Prostate gland (tissue), 2 donors: ENCODE measurements at regions not wholly inside any gene's neighbourhood (a gene's known extent, or its start where the extent isn't known, plus 50 kb on each side); places are given as distances from the start of the nearest gene placed in this dataset.

ENCODE experiments used
- DNase-seq: peaks from one replicate; pipeline ENCODE4 v3.0.0-alpha.2; 2019; ENCODE audit warnings: low spot score
- H3K27ac ChIP-seq, 2 donors: fragments of 200-600 bp; sonication (generic); 2 replicates each; pipeline ENCODE4 v1.5.1; 2017 to 2019
- H3K27me3 ChIP-seq: fragments of 200-600 bp; sonication (generic); replicated peaks from 2 replicates; pipeline ENCODE4 v1.5.1; 2019; ENCODE audit not compliant: insufficient read depth
- H3K36me3 ChIP-seq, 2 donors: fragments of 200-600 bp; sonication (generic); 1 replicate in 1 of 2; 2 replicates in 1 of 2; pipeline versions ENCODE4 v1.5.1 to v1.8.1; 2017 to 2019
- H3K4me1 ChIP-seq: fragments of 200-600 bp; sonication (generic); replicated peaks from 2 replicates; pipeline ENCODE4 v1.5.1; 2019
- H3K4me3 ChIP-seq, 2 donors: fragments of 200-600 bp; sonication (generic); 2 replicates each; pipeline ENCODE4 v1.5.1; 2017 to 2019
- H3K9me3 ChIP-seq: fragments of 200-600 bp; sonication (generic); 2 replicates; pipeline ENCODE4 v1.5.1; 2017
- CTCF ChIP-seq, 4 experiments: fragments of 200-600 bp in 2 of 4; fragments of 450-650 bp in 2 of 4; sonication (generic) in 2 of 4; IDR thresholded peaks; 1 replicate in 3 of 4; 2 replicates in 1 of 4; pipeline ENCODE4 v1.5.1; 2016 to 2019; ENCODE audit warnings: antibody characterized with exemption in 4 of 4, mild to moderate bottlenecking in 2 of 4, moderate library complexity in 2 of 4
- POLR2A ChIP-seq: fragments of 450-650 bp; IDR thresholded peaks from one replicate; pipeline ENCODE4 v1.6.1; 2016; ENCODE audit warnings: antibody characterized with exemption, mild to moderate bottlenecking
- POLR2AphosphoS5 ChIP-seq: sonication (generic); formaldehyde crosslinking; IDR thresholded peaks from one replicate; pipeline ENCODE4 v1.6.1; 2017; ENCODE audit warnings: antibody characterized with exemption
- WGBS: methylation state at CpG from one replicate; pipeline ENCODE4 v1.1.5; 2018; 5-methylcytosine and 5-hydroxymethylcytosine counted together
- intact Hi-C: fragments of 100-400 bp; cut with DNase I; formaldehyde crosslinking; loops from one replicate; pipeline ENCODE4 v1.14.2; 2022

GRCh38 chr1:143661418-143662101, 310.2 kb downstream of the FAM72C start:
- H3K9me3 ChIP-seq, result no peaks in the 10 kb centered on the region
- no peak for TF ChIP-seq CTCF (IDR thresholded peaks at IDR 0.05)
- TF ChIP-seq POLR2AphosphoS5, result no peak
- no peak for TF ChIP-seq POLR2A
- H3K36me3 ChIP-seq, result no peaks in the 10 kb centered on the region
- no peak overlapping the region for H3K4me3 ChIP-seq
- no peaks in the 10 kb centered on the region for H3K27me3 ChIP-seq
- intact Hi-C loops, result no loop called here
- no peaks in the 10 kb centered on the region for H3K4me1 ChIP-seq
- no peak overlapping the region for H3K27ac ChIP-seq
- WGBS, result 3% methylated on average over 18 of the region's 47 CpGs
- no peak for DNase-seq

GRCh38 chr1:143660354-143660941, 311.3 kb downstream of the FAM72C start:
- no peaks in the 10 kb centered on the region for H3K9me3 ChIP-seq
- no peaks in the 10 kb centered on the region for H3K36me3 ChIP-seq
- no peak for DNase-seq
- no peak overlapping the region for H3K27ac ChIP-seq
- H3K4me1 ChIP-seq, result no peaks in the 10 kb centered on the region
- H3K27me3 ChIP-seq, result no peaks in the 10 kb centered on the region
- WGBS, result 8% methylated on average over 14 of the region's 14 CpGs
- intact Hi-C loops, result no loop called here
- TF ChIP-seq CTCF (IDR thresholded peaks at IDR 0.05) (no peak), POLR2AphosphoS5 (no peak), POLR2A (no peak)
- no peak overlapping the region for H3K4me3 ChIP-seq

- intact Hi-C loops, result no loop called here
- WGBS, result 11% methylated on average over 18 of the region's 24 CpGs
- Histone ChIP-seq H3K4me3 (no peak overlapping the region), H3K27me3 (no peaks in the 10 kb centered on the region), H3K4me1 (no peaks in the 10 kb centered on the region), H3K27ac (no peak overlapping the region), H3K9me3 (no peaks in the 10 kb centered on the region), H3K36me3 (no peaks in the 10 kb centered on the region)
- no peak for TF ChIP-seq POLR2A
- no peak for TF ChIP-seq POLR2AphosphoS5
- no peak for TF ChIP-seq CTCF (IDR thresholded peaks at IDR 0.05)
- no peak for DNase-seq
Measured at GRCh38 chr1:143653429-143653802, 318.4 kb downstream of the FAM72C start.

- H3K4me3 ChIP-seq, result no peak overlapping the region
- H3K36me3 ChIP-seq, result no peaks in the 10 kb centered on the region
- WGBS, result 4% methylated on average over 5 of the region's 36 CpGs
- intact Hi-C loops, result no loop called here
- H3K27me3 ChIP-seq, result no peaks in the 10 kb centered on the region
- TF ChIP-seq POLR2A (no peak), CTCF (IDR thresholded peaks at IDR 0.05) (no peak), POLR2AphosphoS5 (no peak)
- no peaks in the 10 kb centered on the region for H3K9me3 ChIP-seq
- DNase-seq, result no peak
- H3K27ac ChIP-seq, result no peak overlapping the region
- H3K4me1 ChIP-seq, result no peaks in the 10 kb centered on the region
Measured at GRCh38 chr1:143652744-143653428, 318.9 kb downstream of the FAM72C start.
